Small intestine (tissue), 7 donors: ENCODE measurements at regions not wholly inside any gene's neighbourhood (a gene's known extent, or its start where the extent isn't known, plus 50 kb on each side); places are given as distances from the start of the nearest gene placed in this dataset.
"Not testable (repeated sequence)": the region's sequence is repeated elsewhere in the genome, so short reads cannot be mapped to it uniquely, and the experiment has no call there.

Source experiments
- DNase-seq, 2 donors: peaks; one replicate each; pipeline versions ENCODE4 v3.0.0 to v3.0.0-alpha.2; 2013
- FAIRE-seq: peaks from 2 replicates; lab custom pipeline; 2012; peaks lifted over from hg19 to GRCh38; lab: Jason Lieb, UNC
- H3K27ac ChIP-seq, 3 donors: one replicate each; pipeline ENCODE4 v1.5.1; 2013; ENCODE audit warnings: low read length in 2 of 3, mild to moderate bottlenecking in 2 of 3, control low read depth in 1 of 3, inconsistent platforms in 1 of 3, low read depth in 1 of 3, moderate library complexity in 1 of 3
- H3K27me3 ChIP-seq, 3 donors: one replicate each; pipeline ENCODE4 v1.6.1; 2013; ENCODE audit warnings: low read length in 3 of 3, inconsistent platforms in 1 of 3; ENCODE audit not compliant: control insufficient read depth in 3 of 3, insufficient read depth in 3 of 3
- H3K36me3 ChIP-seq, 3 donors: one replicate each; pipeline ENCODE4 v1.6.1; 2013; ENCODE audit warnings: low read length in 3 of 3, inconsistent platforms in 1 of 3, low read depth in 1 of 3, mild to moderate bottlenecking in 1 of 3, moderate library complexity in 1 of 3; ENCODE audit not compliant: control insufficient read depth in 3 of 3, insufficient read depth in 2 of 3
- H3K4me1 ChIP-seq, 3 donors: one replicate each; pipeline ENCODE4 v1.6.1; 2013; ENCODE audit warnings: low read length in 2 of 3, inconsistent platforms in 1 of 3, low read depth in 1 of 3, mild to moderate bottlenecking in 1 of 3, moderate library complexity in 1 of 3; ENCODE audit not compliant: control insufficient read depth in 3 of 3, insufficient read depth in 2 of 3
- H3K4me3 ChIP-seq, 3 donors: one replicate each; pipeline ENCODE4 v1.5.1; 2013; ENCODE audit warnings: low read length in 3 of 3, control low read depth in 1 of 3, inconsistent platforms in 1 of 3, low read depth in 1 of 3, mild to moderate bottlenecking in 1 of 3, moderate library complexity in 1 of 3
- H3K9me3 ChIP-seq, 2 donors: one replicate each; pipeline ENCODE4 v1.6.1; 2013; ENCODE audit warnings: low read depth in 1 of 2, low read length in 1 of 2; ENCODE audit not compliant: control insufficient read depth in 2 of 2, insufficient read depth in 1 of 2
- WGBS, 3 donors: extraction: QIAGEN DNeasy Blood & Tissue Kit; methylation state at CpG; one replicate each; pipeline ENCODE4 v1.1.7; 2013; 5-methylcytosine and 5-hydroxymethylcytosine counted together
- donor health status: healthy with polysubstance abuse.
- donor health status: control.
- donor health status: control.
- donor health status: Bipolar disorder and iron deficiency.
- donor health status: healthy.

GRCh38 chr7:13797545-13797944 is 191.9 kb downstream of the ETV1 start:
- Histone ChIP-seq H3K36me3 (no peaks in the 10 kb centered on the region), H3K4me3 (no peak overlapping the region), H3K4me1 (no peaks in the 10 kb centered on the region), H3K9me3 (no peaks in the 10 kb centered on the region), H3K27ac (no peak overlapping the region), H3K27me3 (no peaks in the 10 kb centered on the region)
- FAIRE-seq, result no peak
- no peak for DNase-seq
- 59 to 71% (median 70%) methylated on average over 1 of the region's 1 CpG for WGBS, 3 donors

DNA sequence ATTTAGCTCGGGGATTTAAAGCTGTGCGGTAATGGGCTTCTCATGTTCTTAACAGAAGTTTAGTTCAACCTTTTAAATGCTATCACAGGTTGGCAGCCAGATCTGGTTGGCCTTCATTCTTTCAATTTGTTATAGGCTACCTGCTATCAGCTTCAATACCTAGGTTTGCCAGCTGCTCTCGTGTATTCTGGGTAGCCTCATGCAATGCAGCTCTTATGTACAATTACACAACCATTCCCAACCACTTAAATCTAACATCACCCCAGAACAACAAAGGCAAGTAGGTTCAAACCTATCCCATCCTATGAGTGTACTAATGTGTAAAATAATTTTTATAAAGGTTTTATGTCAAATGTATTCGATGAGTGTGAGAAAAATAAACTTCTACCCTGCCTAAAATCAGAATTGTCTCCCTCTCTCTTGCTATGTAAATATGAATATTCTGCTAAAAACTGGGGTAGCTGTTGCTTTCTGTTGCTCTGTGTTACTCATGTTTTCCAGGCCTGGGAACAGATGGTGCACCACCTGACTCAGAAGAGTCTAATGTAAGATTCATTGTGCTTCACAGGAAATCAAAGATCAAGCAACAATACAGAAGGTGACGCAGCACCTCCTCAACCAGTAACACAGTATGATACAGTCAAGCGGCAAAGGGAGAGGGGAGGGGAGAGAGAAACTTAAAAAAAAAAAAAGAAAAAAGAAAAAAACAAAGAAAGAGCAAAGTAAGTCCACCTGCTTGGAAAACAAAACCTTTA is 188.6 kb downstream of the ETV1 start:
- DNase-seq, result no peak
- WGBS, 3 donors, result 54 to 79% (median 61%) methylated on average over 6 of the region's 6 CpGs

DNA sequence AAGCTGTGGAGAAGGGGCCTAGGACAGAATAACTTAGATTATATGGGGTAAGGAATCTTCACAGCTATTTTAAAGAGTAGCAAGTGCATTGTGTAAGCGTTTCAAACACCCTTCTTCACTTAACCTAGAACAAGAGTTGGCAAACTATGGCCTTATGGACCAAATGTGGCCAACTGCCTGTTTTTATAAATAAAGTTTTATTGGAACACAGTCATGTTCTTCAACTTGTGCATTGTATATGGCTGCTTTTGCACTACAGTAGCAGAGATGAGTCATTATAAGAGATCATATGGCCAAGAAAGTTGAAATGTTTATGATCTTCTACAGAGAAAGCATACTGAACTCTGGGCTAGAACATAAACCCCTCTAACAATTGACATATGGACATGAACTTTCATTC is 187.8 kb downstream of the ETV1 start:
- H3K9me3 ChIP-seq, result peaks cover 0 to 4% of the 10 kb centered on the region in 2 donors
- no peak overlapping the region for H3K4me3 ChIP-seq
- H3K27me3 ChIP-seq, result no peaks in the 10 kb centered on the region
- no peak overlapping the region for H3K27ac ChIP-seq
- no peak for FAIRE-seq
- DNase-seq, result no peak
- WGBS, 3 donors, result 61 to 80% (median 73%) methylated on average over 1 of the region's 1 CpG
- no peaks in the 10 kb centered on the region for H3K36me3 ChIP-seq
- no peaks in the 10 kb centered on the region for H3K4me1 ChIP-seq

More for the DNA sequence above, 188.6 kb downstream of the ETV1 start:
- H3K36me3 ChIP-seq, result no peaks in the 10 kb centered on the region
- H3K27ac ChIP-seq, result no peak overlapping the region
- no peak overlapping the region for H3K4me3 ChIP-seq
- no peaks in the 10 kb centered on the region for H3K4me1 ChIP-seq
- H3K9me3 ChIP-seq, result peaks cover 0 to 4% of the 10 kb centered on the region in 2 donors
- H3K27me3 ChIP-seq, result no peaks in the 10 kb centered on the region
- no peak for FAIRE-seq

DNA sequence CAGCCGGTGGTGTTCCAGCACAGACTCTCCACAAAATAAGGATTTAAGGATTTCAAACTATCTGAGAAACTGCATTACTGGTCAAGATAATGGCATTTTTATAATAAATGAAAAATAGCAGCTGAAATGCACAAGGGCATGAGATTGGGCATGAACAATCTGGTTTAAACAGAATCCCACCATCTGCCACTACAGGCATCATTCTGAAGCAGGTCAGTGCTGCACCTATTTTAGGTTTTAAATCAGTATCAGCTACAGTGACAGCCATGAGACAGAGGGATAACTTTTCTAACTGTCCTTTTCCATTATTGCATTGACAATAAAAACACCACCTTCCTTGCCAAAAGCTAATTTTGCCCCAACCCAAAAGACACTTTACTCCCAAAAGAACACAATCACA is 186.8 kb downstream of the ETV1 start:
- H3K27ac ChIP-seq, result no peak overlapping the region
- H3K9me3 ChIP-seq, result peaks cover 0 to 4% of the 10 kb centered on the region in 2 donors
- no peaks in the 10 kb centered on the region for H3K36me3 ChIP-seq
- 84 to 96% (median 90%) methylated on average over 1 of the region's 1 CpG for WGBS, 3 donors
- FAIRE-seq, result no peak
- H3K4me1 ChIP-seq, result no peaks in the 10 kb centered on the region
- no peak for DNase-seq
- no peak overlapping the region for H3K4me3 ChIP-seq
- no peaks in the 10 kb centered on the region for H3K27me3 ChIP-seq

GRCh38 chr7:13803134-13803533 is 186.3 kb downstream of the ETV1 start:
- FAIRE-seq (no peak), DNase-seq (no peak)
- Histone ChIP-seq H3K4me1 (no peaks in the 10 kb centered on the region), H3K27me3 (no peaks in the 10 kb centered on the region), H3K27ac (no peak overlapping the region), H3K36me3 (no peaks in the 10 kb centered on the region), H3K9me3 (peaks cover 0 to 4% of the 10 kb centered on the region in 2 donors), H3K4me3 (no peak overlapping the region)
- WGBS, 3 donors, result 77 to 89% (median 79%) methylated on average over 8 of the region's 8 CpGs

DNA sequence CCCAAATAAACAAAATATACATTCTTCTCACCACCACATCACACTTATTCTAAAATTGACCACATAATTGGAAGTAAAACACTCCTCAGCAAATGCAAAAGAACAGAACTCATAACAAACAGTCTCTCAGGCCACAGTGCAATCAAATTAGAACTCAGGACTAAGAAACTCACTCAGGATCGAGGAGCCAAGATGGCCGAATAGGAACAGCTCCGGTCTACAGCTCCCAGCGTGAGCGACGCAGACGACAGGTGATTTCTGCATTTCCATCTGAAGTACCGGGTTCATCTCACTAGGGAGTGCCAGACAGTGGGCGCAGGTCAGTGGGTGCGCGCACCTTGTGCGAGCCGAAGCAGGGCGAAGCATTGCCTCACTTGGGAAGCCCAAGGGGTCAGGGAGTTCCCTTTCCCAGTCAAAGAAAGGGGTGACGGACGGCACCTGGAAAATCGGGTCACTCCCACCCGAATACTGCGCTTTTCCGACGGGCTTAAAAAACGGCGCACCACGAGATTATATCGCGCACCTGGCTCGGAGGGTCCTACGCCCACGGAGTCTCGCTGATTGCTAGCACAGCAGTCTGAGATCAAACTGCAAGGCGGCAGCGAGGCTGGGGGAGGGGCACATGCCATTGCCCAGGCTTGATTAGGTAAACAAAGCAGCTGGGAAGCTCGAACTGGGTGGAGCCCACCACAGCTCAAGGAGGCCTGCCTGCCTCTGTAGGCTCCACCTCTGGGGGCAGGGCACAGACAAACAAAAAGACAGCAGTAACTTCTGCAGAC is 183.2 kb downstream of the ETV1 start:
- not testable (repeated sequence) for H3K9me3 ChIP-seq, H3K36me3 ChIP-seq, H3K27me3 ChIP-seq, H3K4me1 ChIP-seq, H3K4me3 ChIP-seq, DNase-seq, FAIRE-seq, H3K27ac ChIP-seq
- 83 to 88% (median 88%) methylated on average over 32 to 33 of the region's 33 CpGs for WGBS, 3 donors

- not testable (repeated sequence) for H3K27me3 ChIP-seq, H3K4me1 ChIP-seq, H3K27ac ChIP-seq, DNase-seq, FAIRE-seq, H3K36me3 ChIP-seq, H3K4me3 ChIP-seq
- H3K9me3 ChIP-seq, result peaks cover 1 to 11% of the 10 kb centered on the region in 2 donors
Observed at GRCh38 chr7:13817230-13817629, 172.2 kb downstream of the ETV1 start.

DNA sequence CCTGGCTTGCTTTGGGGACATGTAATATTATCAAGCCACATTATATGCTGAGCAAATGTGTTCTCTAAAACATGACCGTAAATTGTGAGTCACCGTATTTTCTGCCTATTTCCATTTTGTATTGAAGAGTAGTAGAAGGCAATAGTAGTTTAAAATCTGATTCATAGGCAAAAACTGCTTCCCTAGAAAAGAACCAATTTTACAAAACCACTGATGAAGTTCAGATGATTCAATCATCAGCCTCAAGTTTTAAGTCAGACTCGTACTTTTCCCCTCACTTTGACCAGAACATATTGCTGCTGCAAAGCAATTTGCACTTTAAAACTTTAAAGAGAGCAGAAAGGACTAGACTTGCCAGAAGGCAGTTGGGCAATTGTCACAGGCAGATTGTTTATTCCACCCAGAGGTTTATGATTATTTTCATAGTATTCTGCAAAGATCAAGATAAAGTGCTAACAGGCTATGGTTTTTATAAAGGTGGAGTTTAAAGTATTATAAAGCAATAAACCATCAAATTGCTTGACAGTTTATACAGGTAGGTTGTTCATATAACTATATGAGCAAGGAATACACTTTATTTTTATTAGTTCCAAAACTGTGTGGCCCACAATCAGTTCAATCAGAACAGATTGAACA is 168.2 kb downstream of the ETV1 start:
- no peaks in the 10 kb centered on the region for H3K36me3 ChIP-seq
- H3K27ac ChIP-seq, result no peak overlapping the region
- no peak overlapping the region for H3K4me3 ChIP-seq
- H3K4me1 ChIP-seq, result no peaks in the 10 kb centered on the region
- DNase-seq (no peak), FAIRE-seq (no peak)
- 61 to 82% (median 75%) methylated on average over 3 of the region's 3 CpGs for WGBS, 3 donors
- peaks cover 1 to 7% of the 10 kb centered on the region in 2 donors for H3K9me3 ChIP-seq
- no peaks in the 10 kb centered on the region for H3K27me3 ChIP-seq
